ENCODE measurements at regions not wholly inside any gene's neighbourhood (a gene's known extent, or its start where the extent isn't known, plus 50 kb on each side); places are given as distances from the start of the nearest gene placed in this dataset.

- no peaks in the 10 kb centered on the region for H3K27me3 ChIP-seq (ENCODE audit: insufficient read depth, low read length, poor library complexity, severe bottlenecking)
- H3K9me3 ChIP-seq (ENCODE audit: insufficient read depth, low read depth, low read length) = no peaks in the 10 kb centered on the region
- H3K9ac ChIP-seq (ENCODE audit: low read depth, low read length, poor library complexity, severe bottlenecking) = no peak overlapping the region
- H4K20me1 ChIP-seq (ENCODE audit: insufficient read depth, low read length, poor library complexity, severe bottlenecking) = no peaks in the 10 kb centered on the region
- no peaks in the 10 kb centered on the region for H3K9me2 ChIP-seq (replicated peaks; ENCODE audit: low read depth, low read length)
- H3K79me2 ChIP-seq (ENCODE audit: insufficient read depth, low read length) = no peaks in the 10 kb centered on the region
- H3K4me1 ChIP-seq (ENCODE audit: insufficient read depth, low read length, poor library complexity, severe bottlenecking) = no peaks in the 10 kb centered on the region
- H2AFZ ChIP-seq (ENCODE audit: low read length) = no peak overlapping the region
- H3F3A ChIP-seq (ENCODE audit: low read depth) = no peaks in the 10 kb centered on the region
- H3K36me3 ChIP-seq (ENCODE audit: insufficient read depth, low read length) = no peaks in the 10 kb centered on the region
- no peak overlapping the region for H3K4me3 ChIP-seq (ENCODE audit: low read length, poor library complexity, severe bottlenecking)
- no peak overlapping the region for H3K4me2 ChIP-seq (ENCODE audit: low read depth, low read length, poor library complexity, severe bottlenecking)
- TF ChIP-seq EZH2phosphoT487 (IDR thresholded peaks at IDR 0.05; ENCODE audit: borderline replicate concordance) (no peak), CTCF (conservative IDR thresholded peaks at IDR 0.05; ENCODE audit: low read length) (no peak)
Measured at GRCh38 chr20:22335210-22335609, 249.2 kb downstream of the FOXA2 start.

DNA sequence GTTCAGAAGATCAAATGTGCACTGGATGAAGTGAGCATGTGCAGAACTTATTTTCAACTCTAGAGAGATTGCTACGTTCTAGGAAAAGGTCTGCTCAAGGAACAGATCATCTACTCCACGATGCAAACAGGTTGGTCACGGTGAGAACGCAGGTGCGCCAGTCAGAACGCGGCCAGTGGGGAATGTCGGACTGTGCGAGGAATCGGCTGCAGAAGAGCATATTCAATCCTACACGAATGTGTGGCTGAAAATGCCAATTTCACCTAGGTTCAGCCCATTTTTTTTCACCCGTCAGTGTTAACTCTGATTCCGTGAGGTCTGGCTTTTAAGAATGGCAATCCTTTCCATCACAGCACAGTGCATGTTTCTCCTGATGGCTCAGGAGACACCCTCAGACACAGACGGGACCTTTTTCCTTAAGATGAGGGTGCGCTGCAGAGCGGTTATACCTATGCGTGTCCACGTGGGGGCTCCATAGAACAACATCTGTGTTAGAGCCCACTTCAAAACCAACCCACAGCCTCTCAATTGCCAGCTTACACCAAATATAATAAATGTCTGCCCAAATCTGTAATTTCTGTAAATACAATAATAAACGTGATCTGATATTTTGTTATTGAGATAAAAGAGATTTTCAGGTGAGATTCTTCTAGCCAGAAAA lies 250.4 kb downstream of the FOXA2 start:
- H2AFZ ChIP-seq (ENCODE audit: low read length) = no peak overlapping the region
- no peaks in the 10 kb centered on the region for H3K4me1 ChIP-seq (ENCODE audit: insufficient read depth, low read length, poor library complexity, severe bottlenecking)
- no peak overlapping the region for H3K4me3 ChIP-seq (ENCODE audit: low read length, poor library complexity, severe bottlenecking)
- H3F3A ChIP-seq (ENCODE audit: low read depth) = no peaks in the 10 kb centered on the region
- H3K4me2 ChIP-seq (ENCODE audit: low read depth, low read length, poor library complexity, severe bottlenecking) = no peak overlapping the region
- H3K9ac ChIP-seq (ENCODE audit: low read depth, low read length, poor library complexity, severe bottlenecking) = no peak overlapping the region
- no peaks in the 10 kb centered on the region for H3K9me2 ChIP-seq (replicated peaks; ENCODE audit: low read depth, low read length)
- H4K20me1 ChIP-seq (ENCODE audit: insufficient read depth, low read length, poor library complexity, severe bottlenecking) = no peaks in the 10 kb centered on the region
- no peaks in the 10 kb centered on the region for H3K79me2 ChIP-seq (ENCODE audit: insufficient read depth, low read length)
- TF ChIP-seq CTCF (conservative IDR thresholded peaks at IDR 0.05; ENCODE audit: low read length) = peak; percentile 90
- TF ChIP-seq EZH2phosphoT487 (IDR thresholded peaks at IDR 0.05; ENCODE audit: borderline replicate concordance) = no peak
- H3K9me3 ChIP-seq (ENCODE audit: insufficient read depth, low read depth, low read length) = no peaks in the 10 kb centered on the region
- H3K27me3 ChIP-seq (ENCODE audit: insufficient read depth, low read length, poor library complexity, severe bottlenecking) = no peaks in the 10 kb centered on the region
- no peaks in the 10 kb centered on the region for H3K36me3 ChIP-seq (ENCODE audit: insufficient read depth, low read length)

DNA sequence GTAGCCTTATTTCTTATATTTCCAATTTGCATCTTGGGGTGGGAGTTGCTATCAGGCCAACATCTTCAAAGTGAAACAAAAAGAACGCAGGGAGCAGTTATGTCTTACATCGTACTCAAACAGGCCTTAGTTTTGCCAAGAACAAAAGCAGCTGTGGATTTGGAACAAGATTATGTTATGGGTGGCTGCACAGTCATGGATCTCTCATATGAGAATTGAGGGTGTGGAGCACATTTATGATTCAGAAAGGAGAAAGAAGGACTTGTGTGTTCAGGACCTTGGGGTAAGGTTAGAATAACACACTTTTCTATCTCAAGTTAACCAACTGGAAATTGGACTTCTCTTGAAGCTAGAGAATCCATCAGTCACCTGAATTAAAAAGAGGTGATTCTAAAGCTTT lies 259.9 kb downstream of the FOXA2 start:
- H3K9me3 ChIP-seq (ENCODE audit: insufficient read depth, low read depth, low read length) = no peaks in the 10 kb centered on the region
- TF ChIP-seq EZH2phosphoT487 (IDR thresholded peaks at IDR 0.05; ENCODE audit: borderline replicate concordance) (no peak), CTCF (conservative IDR thresholded peaks at IDR 0.05; ENCODE audit: low read length) (no peak)

More for the DNA sequence above, 259.9 kb downstream of the FOXA2 start:
- Histone ChIP-seq H2AFZ (ENCODE audit: low read length) (no peak overlapping the region), H3K4me1 (ENCODE audit: insufficient read depth, low read length, poor library complexity, severe bottlenecking) (no peaks in the 10 kb centered on the region), H3K4me2 (ENCODE audit: low read depth, low read length, poor library complexity, severe bottlenecking) (no peak overlapping the region), H3F3A (ENCODE audit: low read depth) (no peaks in the 10 kb centered on the region), H3K27me3 (ENCODE audit: insufficient read depth, low read length, poor library complexity, severe bottlenecking) (no peaks in the 10 kb centered on the region), H3K9ac (ENCODE audit: low read depth, low read length, poor library complexity, severe bottlenecking) (no peak overlapping the region), H3K79me2 (ENCODE audit: insufficient read depth, low read length) (no peaks in the 10 kb centered on the region), H3K36me3 (ENCODE audit: insufficient read depth, low read length) (no peaks in the 10 kb centered on the region), H3K4me3 (ENCODE audit: low read length, poor library complexity, severe bottlenecking) (no peak overlapping the region), H3K9me2 (replicated peaks; ENCODE audit: low read depth, low read length) (no peaks in the 10 kb centered on the region), H4K20me1 (ENCODE audit: insufficient read depth, low read length, poor library complexity, severe bottlenecking) (no peaks in the 10 kb centered on the region)

Measured in Loucy (cell line).